HEK293 (cell line): ENCODE measurements at regions not wholly inside any gene's neighbourhood (a gene's known extent, or its start where the extent isn't known, plus 50 kb on each side); places are given as distances from the start of the nearest gene placed in this dataset.

ENCODE experiments used
- CTCF ChIP-seq: fragments of 450-650 bp; formaldehyde crosslinking; IDR thresholded peaks from 2 replicates; pipeline ENCODE4 v1.5.1; 2016; ENCODE audit warnings: missing biosample characterization, missing genetic modification characterization
- HOXD13 ChIP-seq: sonication (generic); formaldehyde crosslinking; IDR thresholded peaks from 2 replicates; pipeline ENCODE4 v1.8.0; 2022; ENCODE audit warnings: missing genetic modification reagents, borderline replicate concordance
- REST ChIP-seq: fragments of 450-650 bp; formaldehyde crosslinking; IDR thresholded peaks from 2 replicates; pipeline ENCODE4 v1.5.1; 2016; ENCODE audit warnings: missing biosample characterization, missing genetic modification characterization
- ZNF302 ChIP-seq: fragments of 450-650 bp; formaldehyde crosslinking; IDR thresholded peaks from 2 replicates; pipeline ENCODE4 v1.5.1; 2016; ENCODE audit warnings: missing biosample characterization, missing genetic modification characterization, low read depth
- ZNF473 ChIP-seq: fragments of 450-650 bp; formaldehyde crosslinking; IDR thresholded peaks from 2 replicates; pipeline ENCODE4 v1.5.1; 2017; ENCODE audit warnings: missing biosample characterization, missing genetic modification characterization
- ZNF555 ChIP-seq: fragments of 450-650 bp; formaldehyde crosslinking; conservative IDR thresholded peaks from 2 replicates; pipeline ENCODE4 v1.5.1; 2017; ENCODE audit warnings: missing biosample characterization, mild to moderate bottlenecking, missing genetic modification characterization, inconsistent platforms
- ZNF843 ChIP-seq: fragments of 450-650 bp; formaldehyde crosslinking; IDR thresholded peaks from 2 replicates; pipeline ENCODE4 v1.5.1; 2016; ENCODE audit warnings: missing biosample characterization, missing genetic modification characterization

GRCh38 chr4:32142075-32142474, 1421.9 kb downstream of the PCDH7 start:
- TF ChIP-seq REST (tag by site-specific recombination) (no peak), ZNF473 (tag by site-specific recombination) (no peak), ZNF302 (tag by site-specific recombination) (no peak), CTCF (no peak), ZNF843 (tag by site-specific recombination) (no peak), HOXD13 (CRISPR knock-in tag) (no peak), ZNF555 (tag by site-specific recombination) (no peak)
